ENCODE measurements at regions not wholly inside any gene's neighbourhood (a gene's known extent, or its start where the extent isn't known, plus 50 kb on each side); places are given as distances from the start of the nearest gene placed in this dataset.
"Not testable (repeated sequence)": the region's sequence is repeated elsewhere in the genome, so short reads cannot be mapped to it uniquely, and the experiment has no call there.

GRCh38 chr3:145333427-145333826, 827.6 kb downstream of the PLOD2 start:
- DNase-seq = not testable (repeated sequence)

GRCh38 chr3:145333931-145334330, 827.1 kb downstream of the PLOD2 start:
- DNase-seq = no peak

GRCh38 chr3:145355206-145355605, 805.8 kb downstream of the PLOD2 start:
- no peak for DNase-seq

- no peak for DNase-seq
These were observed 803.5 kb downstream of the PLOD2 start for GRCh38 chr3:145357453-145357852.

GRCh38 chr3:145359040-145359439, 801.9 kb downstream of the PLOD2 start:
- DNase-seq = no peak

- no peak for DNase-seq
These were observed 792.2 kb downstream of the PLOD2 start for GRCh38 chr3:145368748-145369147.

GRCh38 chr3:145370870-145371269, 790.1 kb downstream of the PLOD2 start:
- DNase-seq = no peak

GRCh38 chr3:145377301-145377700, 783.7 kb downstream of the PLOD2 start:
- no peak for DNase-seq

- DNase-seq = no peak
These were observed 777.6 kb downstream of the PLOD2 start for GRCh38 chr3:145383416-145383815.

GRCh38 chr3:145384307-145384706, 776.7 kb downstream of the PLOD2 start:
- DNase-seq = no peak

GRCh38 chr3:145387211-145387610, 773.8 kb downstream of the PLOD2 start:
- DNase-seq = no peak

GRCh38 chr3:145395421-145395820, 765.6 kb downstream of the PLOD2 start:
- no peak for DNase-seq

GRCh38 chr3:145411605-145412004, 749.4 kb downstream of the PLOD2 start:
- DNase-seq = peak; percentile 89

- no peak for DNase-seq
These were observed 743.3 kb downstream of the PLOD2 start for GRCh38 chr3:145417678-145418077.

- DNase-seq = no peak
These were observed 738.4 kb downstream of the PLOD2 start for GRCh38 chr3:145422556-145422955.

- DNase-seq = no peak
These were observed 733.6 kb downstream of the PLOD2 start for GRCh38 chr3:145427355-145427754.

GRCh38 chr3:145429546-145429945, 731.4 kb downstream of the PLOD2 start:
- peak; percentile 9 for DNase-seq

GRCh38 chr3:145448436-145448835, 712.5 kb downstream of the PLOD2 start:
- DNase-seq = no peak

GRCh38 chr3:145450018-145450682, 710.8 kb downstream of the PLOD2 start:
- DNase-seq = no peak

GRCh38 chr3:145457825-145458552, 703.0 kb downstream of the PLOD2 start:
- no peak for DNase-seq

GRCh38 chr3:145459681-145460080, 701.3 kb downstream of the PLOD2 start:
- not testable (repeated sequence) for DNase-seq

- DNase-seq = no peak
These were observed 689.0 kb downstream of the PLOD2 start for GRCh38 chr3:145471976-145472375.

GRCh38 chr3:145482735-145483134, 678.2 kb downstream of the PLOD2 start:
- DNase-seq = not testable (repeated sequence)

GRCh38 chr3:145483992-145484391, 677.0 kb downstream of the PLOD2 start:
- no peak for DNase-seq

- no peak for DNase-seq
These were observed 672.0 kb downstream of the PLOD2 start for GRCh38 chr3:145489011-145489410.
